GM18499 (cell line): ENCODE measurements at regions not wholly inside any gene's neighbourhood (a gene's known extent, or its start where the extent isn't known, plus 50 kb on each side); places are given as distances from the start of the nearest gene placed in this dataset.
"Not testable (repeated sequence)": the region's sequence is repeated elsewhere in the genome, so short reads cannot be mapped to it uniquely, and the experiment has no call there.

Experiments
- ATAC-seq: cut with Tn5 transposase; IDR thresholded peaks from one replicate; pipeline ENCODE4 v1.9.1; 2021; ENCODE audit warnings: moderate number of reproducible peaks; ENCODE audit not compliant: insufficient read depth, unreplicated experiment

GRCh38 chr12:67524861-67525616 is 123.5 kb upstream of the DYRK2 start:
- ATAC-seq: no peak

DNA sequence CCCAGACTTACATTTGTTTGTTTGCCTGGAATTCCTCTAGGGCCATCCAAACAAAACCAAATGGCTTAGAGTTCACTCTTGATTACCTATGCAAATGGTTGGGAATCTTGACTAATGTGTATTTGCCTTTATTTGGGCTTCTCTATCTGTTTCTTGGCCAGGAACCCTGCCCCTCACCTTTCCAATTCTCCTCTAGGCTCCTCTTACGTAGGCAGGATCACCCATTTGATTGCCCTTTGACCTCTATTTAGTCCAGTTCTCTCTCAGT is 123.0 kb upstream of the DYRK2 start:
- ATAC-seq: no peak

- ATAC-seq: no peak
These were observed 122.4 kb upstream of the DYRK2 start for GRCh38 chr12:67526129-67526528.

GRCh38 chr12:67531051-67531450 is 117.5 kb upstream of the DYRK2 start:
- ATAC-seq: no peak

DNA sequence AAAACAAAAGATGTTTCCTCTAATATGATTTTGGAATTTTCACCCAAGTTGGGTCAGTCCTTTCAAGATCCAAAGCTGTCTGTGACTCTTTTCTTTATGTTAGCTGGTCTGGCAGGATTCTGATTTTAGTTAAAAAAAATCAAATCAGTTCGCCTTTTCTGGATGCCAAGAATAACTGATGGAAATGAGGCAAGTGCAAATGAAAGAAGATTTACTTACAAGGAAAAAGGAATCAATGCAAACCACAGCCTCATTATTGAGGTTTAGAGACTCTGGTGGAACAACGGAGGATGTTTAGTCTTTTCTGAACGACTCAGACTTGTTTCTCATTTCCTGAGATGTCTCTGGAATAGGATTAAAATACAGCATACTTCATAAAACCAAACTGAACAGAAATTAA is 117.0 kb upstream of the DYRK2 start:
- ATAC-seq: no peak

GRCh38 chr12:67533159-67533558 is 115.4 kb upstream of the DYRK2 start:
- no peak for ATAC-seq

DNA sequence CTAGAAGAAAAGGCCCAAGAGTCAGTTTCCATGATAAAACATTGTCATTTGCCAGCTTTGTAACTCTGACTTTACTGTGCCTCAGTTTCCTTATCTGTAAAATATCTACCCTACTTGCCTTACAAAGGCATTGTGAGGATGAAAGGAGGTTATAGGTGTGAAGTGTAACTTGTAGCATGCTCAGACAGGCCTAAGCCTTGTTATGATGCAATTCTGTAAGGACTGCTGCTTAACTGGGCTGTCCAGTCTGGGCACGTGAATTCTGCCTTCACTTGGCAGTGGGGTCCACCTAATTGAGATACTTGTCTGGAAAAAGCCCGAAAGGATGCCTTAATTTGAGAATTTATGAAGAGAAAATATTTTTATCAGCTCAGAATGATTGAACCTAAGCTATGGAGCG is 114.5 kb upstream of the DYRK2 start:
- no peak for ATAC-seq

- no peak for ATAC-seq
These were observed 113.9 kb upstream of the DYRK2 start for GRCh38 chr12:67534681-67535080.

DNA sequence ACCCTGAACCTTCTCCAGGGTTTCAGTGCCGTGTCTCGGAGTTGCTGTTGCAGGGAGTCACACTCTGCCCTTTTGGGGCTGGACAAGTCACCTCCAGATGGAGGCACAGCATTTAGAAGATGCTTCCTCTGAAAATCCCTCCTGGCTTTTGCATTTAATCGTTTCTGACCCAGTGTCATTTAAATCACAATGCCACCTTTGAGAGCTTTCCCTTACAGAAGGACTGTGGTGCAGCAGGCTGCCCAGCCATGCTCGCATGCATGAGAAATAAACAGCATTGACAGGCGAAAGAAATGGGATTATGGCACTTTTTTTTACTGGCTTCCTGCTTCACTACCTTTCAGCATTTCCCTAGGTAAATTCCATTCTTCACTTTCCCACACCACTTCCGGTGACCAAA is 113.4 kb upstream of the DYRK2 start:
- no peak for ATAC-seq

GRCh38 chr12:67535971-67536370 is 112.6 kb upstream of the DYRK2 start:
- no peak for ATAC-seq

DNA sequence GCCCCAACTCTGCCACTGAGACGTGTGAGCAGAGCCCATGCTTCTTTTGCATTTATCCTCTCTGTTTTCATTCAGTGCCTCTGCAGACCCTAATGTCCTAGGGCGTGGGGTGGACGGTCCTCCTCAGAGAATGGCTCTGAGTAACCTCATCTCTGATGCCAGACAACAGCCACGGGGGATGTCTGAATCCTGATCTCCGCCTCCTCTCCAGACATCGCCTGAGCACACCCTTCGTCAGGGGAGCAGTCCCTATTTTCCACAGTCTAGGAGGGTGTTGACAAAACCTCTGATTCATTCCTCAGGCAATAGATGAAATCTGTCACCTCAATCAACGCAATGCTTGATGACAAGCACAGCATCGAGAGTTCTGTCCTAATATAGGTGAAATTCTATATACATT is 109.2 kb upstream of the DYRK2 start:
- ATAC-seq: no peak

- ATAC-seq: no peak
These were observed 108.6 kb upstream of the DYRK2 start for GRCh38 chr12:67539946-67540345.

- no peak for ATAC-seq
These were observed 107.5 kb upstream of the DYRK2 start for GRCh38 chr12:67540920-67541624.

GRCh38 chr12:67541625-67541991 is 106.9 kb upstream of the DYRK2 start:
- ATAC-seq: no peak

GRCh38 chr12:67543021-67543770 is 105.3 kb upstream of the DYRK2 start:
- no peak for ATAC-seq

GRCh38 chr12:67545298-67545697 is 103.2 kb upstream of the DYRK2 start:
- ATAC-seq: no peak

GRCh38 chr12:67546746-67547145 is 101.8 kb upstream of the DYRK2 start:
- ATAC-seq: no peak

DNA sequence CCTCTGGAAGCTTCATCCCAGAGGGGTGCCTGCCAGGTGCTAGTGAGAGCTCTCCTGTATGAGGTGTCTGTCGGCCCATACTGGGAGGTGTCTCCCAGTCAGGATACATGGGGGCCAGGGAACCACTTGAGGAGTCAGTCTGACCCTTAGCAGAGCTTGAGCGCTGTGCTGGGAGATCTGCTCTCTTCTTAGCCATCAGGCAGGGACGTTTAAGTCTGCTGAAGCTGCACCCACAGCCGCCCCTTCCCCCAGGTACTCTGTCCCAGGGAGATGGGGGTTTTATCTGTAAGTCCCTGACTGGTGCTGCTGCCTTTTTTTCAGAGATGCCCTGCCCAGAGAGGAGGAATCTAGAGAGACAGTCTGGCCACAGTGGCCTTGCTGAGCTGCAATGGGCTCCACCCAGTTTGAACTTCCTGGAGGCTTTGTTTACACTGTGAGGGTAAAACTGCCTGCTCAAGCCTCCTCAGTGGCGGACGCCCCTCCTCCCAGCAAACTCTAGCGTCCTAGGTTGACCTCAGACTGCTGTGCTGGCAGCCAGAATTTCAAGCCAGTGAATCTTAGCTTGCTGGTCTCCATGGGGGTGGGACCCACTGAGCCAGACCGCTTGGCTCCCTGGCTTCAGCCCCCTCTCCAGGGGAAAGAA is 93.3 kb upstream of the DYRK2 start:
- ATAC-seq: not testable (repeated sequence)

- no peak for ATAC-seq
These were observed 89.8 kb upstream of the DYRK2 start for GRCh38 chr12:67558775-67559174.

DNA sequence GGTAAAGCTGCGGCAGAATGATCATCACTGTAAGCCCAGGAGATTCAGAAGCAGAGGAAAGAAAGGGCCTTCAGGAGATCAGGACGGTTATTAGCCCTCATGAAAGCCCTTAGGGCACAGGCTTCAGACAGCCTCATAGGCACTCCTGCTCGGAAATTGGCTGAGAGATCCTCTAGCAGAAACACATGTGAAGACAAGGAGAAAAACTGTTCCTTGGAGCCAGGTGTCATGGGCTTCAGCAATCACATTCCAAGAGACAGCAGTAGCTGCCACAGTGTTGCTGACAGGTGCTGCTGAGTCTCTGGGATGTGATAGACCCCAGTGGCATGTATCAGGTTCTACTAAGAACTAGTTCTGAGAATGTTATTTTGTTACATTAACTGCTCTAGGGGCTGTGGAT is 88.8 kb upstream of the DYRK2 start:
- no peak for ATAC-seq
